LoVo (cell line): ENCODE measurements at regions not wholly inside any gene's neighbourhood (a gene's known extent, or its start where the extent isn't known, plus 50 kb on each side); places are given as distances from the start of the nearest gene placed in this dataset.
"Not testable (repeated sequence)": the region's sequence is repeated elsewhere in the genome, so short reads cannot be mapped to it uniquely, and the experiment has no call there.

ENCODE experiments used
- DNase-seq: peaks from one replicate; pipeline ENCODE4 v3.0.0-alpha.2; 2016; ENCODE audit warnings: low spot score

GRCh38 chr7:155397758-155398714 is 59.9 kb upstream of the EN2 start:
- not testable (repeated sequence) for DNase-seq

- DNase-seq, result no peak
Observed at GRCh38 chr7:155398944-155399343, 59.0 kb upstream of the EN2 start.

- no peak for DNase-seq
Observed at GRCh38 chr7:155399577-155399976, 58.4 kb upstream of the EN2 start.

- DNase-seq, result no peak
Observed at GRCh38 chr7:155401231-155401630, 56.7 kb upstream of the EN2 start.

GRCh38 chr7:155401884-155402283 is 56.0 kb upstream of the EN2 start:
- no peak for DNase-seq

- DNase-seq, result no peak
Observed at GRCh38 chr7:155402941-155403340, 55.0 kb upstream of the EN2 start.

- no peak for DNase-seq
Observed at GRCh38 chr7:155404976-155405375, 53.0 kb upstream of the EN2 start.

- no peak for DNase-seq
Observed at GRCh38 chr7:155405399-155406318, 52.3 kb upstream of the EN2 start.

GRCh38 chr7:155407799-155408198 is 50.1 kb upstream of the EN2 start:
- no peak for DNase-seq
